GM12874 (cell line): ENCODE measurements at regions not wholly inside any gene's neighbourhood (a gene's known extent, or its start where the extent isn't known, plus 50 kb on each side); places are given as distances from the start of the nearest gene placed in this dataset.

Experiments
- CTCF ChIP-seq: IDR thresholded peaks from 2 replicates; pipeline ENCODE4 v1.5.1; 2011; ENCODE audit warnings: low read depth, mild to moderate bottlenecking, control low read depth, low read length, moderate library complexity; ENCODE audit not compliant: insufficient read depth

GRCh38 chr16:58814348-58814801 lies 80.3 kb upstream of the GOT2 start:
- TF ChIP-seq CTCF = peak; percentile 73

GRCh38 chr16:58809213-58809612 lies 75.1 kb upstream of the GOT2 start:
- TF ChIP-seq CTCF = no peak

GRCh38 chr16:58807276-58807675 lies 73.2 kb upstream of the GOT2 start:
- TF ChIP-seq CTCF = no peak

- no peak for TF ChIP-seq CTCF
These were observed 67.7 kb upstream of the GOT2 start for GRCh38 chr16:58801838-58802237.

- TF ChIP-seq CTCF = no peak
These were observed 63.2 kb upstream of the GOT2 start for GRCh38 chr16:58797137-58797801.

GRCh38 chr16:58793366-58793765 lies 59.2 kb upstream of the GOT2 start:
- no peak for TF ChIP-seq CTCF

GRCh38 chr16:58792188-58792587 lies 58.1 kb upstream of the GOT2 start:
- TF ChIP-seq CTCF = no peak
